ENCODE measurements at regions not wholly inside any gene's neighbourhood (a gene's known extent, or its start where the extent isn't known, plus 50 kb on each side); places are given as distances from the start of the nearest gene placed in this dataset.

GRCh38 chr4:159010563-159011260 is 92.2 kb upstream of the RAPGEF2 start:
- Histone ChIP-seq H3K4me1 (peaks cover 4 to 8% of the 10 kb centered on the region in 2 donors), H3K36me3 (no peaks in the 10 kb centered on the region), H3K27ac (peak overlapping the region; percentile 1 to 25 (median 15)), H3K27me3 (no peaks in the 10 kb centered on the region), H3K9me3 (no peaks in the 10 kb centered on the region), H3K4me3 (replicated peaks in 1 of 3) (no peak overlapping the region)
- intact Hi-C loops (cut with DNase I) = no loop called here
- 14 to 31% methylated on average over 5 of the region's 5 CpGs for WGBS, 2 donors
- TF ChIP-seq POLR2A (IDR thresholded peaks at IDR 0.05) = no peak
- peak; percentile 77 to 84 for DNase-seq

- Histone ChIP-seq H3K9me3 (no peaks in the 10 kb centered on the region), H3K27ac (no peak overlapping the region), H3K27me3 (no peaks in the 10 kb centered on the region), H3K36me3 (no peaks in the 10 kb centered on the region), H3K4me1 (peaks cover 4 to 17% of the 10 kb centered on the region in 2 donors), H3K4me3 (replicated peaks in 1 of 3) (no peak overlapping the region)
- no peak for TF ChIP-seq POLR2A (IDR thresholded peaks at IDR 0.05)
- TF ChIP-seq CTCF (IDR thresholded peaks at IDR 0.05) = no peak
- intact Hi-C loops (cut with DNase I) = no loop called here
- WGBS, 2 donors = 90 to 93% methylated on average over 4 of the region's 4 CpGs
- DNase-seq = no peak
Observed at GRCh38 chr4:159012381-159012780, 90.5 kb upstream of the RAPGEF2 start.

- Histone ChIP-seq H3K36me3 (no peaks in the 10 kb centered on the region), H3K4me1 (peaks cover 4 to 17% of the 10 kb centered on the region in 2 donors), H3K27me3 (no peaks in the 10 kb centered on the region), H3K4me3 (replicated peaks in 1 of 3) (no peak overlapping the region), H3K27ac (no peak overlapping the region), H3K9me3 (no peaks in the 10 kb centered on the region)
- intact Hi-C loops (cut with DNase I) = no loop called here
- TF ChIP-seq CTCF (IDR thresholded peaks at IDR 0.05) = no peak
- TF ChIP-seq POLR2A (IDR thresholded peaks at IDR 0.05) = no peak
- no peak for DNase-seq
Observed at GRCh38 chr4:159013692-159014091, 89.2 kb upstream of the RAPGEF2 start.

DNA sequence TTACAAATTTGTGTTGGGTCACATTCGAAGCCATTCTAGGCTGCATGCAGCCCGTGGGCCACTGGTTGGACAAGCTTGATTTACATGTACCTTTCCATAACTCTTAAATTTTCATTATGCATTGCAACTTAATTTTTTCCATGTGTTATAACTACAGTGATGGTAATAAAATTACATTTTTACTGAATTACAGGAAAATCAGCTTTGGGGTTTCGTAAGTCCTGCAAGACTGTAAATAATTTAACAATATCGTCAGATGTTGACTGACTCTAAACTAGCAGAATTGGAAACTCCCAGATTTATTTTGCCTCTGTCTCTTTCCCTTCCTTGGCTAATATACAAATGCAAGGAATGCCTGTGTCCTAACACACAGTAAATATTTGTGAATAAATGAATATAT is 88.0 kb upstream of the RAPGEF2 start:
- H3K27ac ChIP-seq = no peak overlapping the region
- H3K27me3 ChIP-seq = no peaks in the 10 kb centered on the region
- intact Hi-C loops (cut with DNase I) = no loop called here
- DNase-seq = no peak
- H3K4me1 ChIP-seq = peaks cover 4 to 15% of the 10 kb centered on the region in 2 donors
- 73 to 82% methylated on average over 4 of the region's 4 CpGs for WGBS, 2 donors
- no peaks in the 10 kb centered on the region for H3K36me3 ChIP-seq
- TF ChIP-seq POLR2A (IDR thresholded peaks at IDR 0.05) (no peak), CTCF (IDR thresholded peaks at IDR 0.05) (no peak)
- H3K4me3 ChIP-seq (replicated peaks in 1 of 3) = no peak overlapping the region
- H3K9me3 ChIP-seq = no peaks in the 10 kb centered on the region

GRCh38 chr4:159015841-159016240 is 87.0 kb upstream of the RAPGEF2 start:
- Histone ChIP-seq H3K27me3 (no peaks in the 10 kb centered on the region), H3K4me3 (replicated peaks in 1 of 3) (no peak overlapping the region), H3K36me3 (no peaks in the 10 kb centered on the region), H3K27ac (no peak overlapping the region), H3K9me3 (no peaks in the 10 kb centered on the region), H3K4me1 (peaks cover 4 to 9% of the 10 kb centered on the region in 2 donors)
- TF ChIP-seq CTCF (IDR thresholded peaks at IDR 0.05) = no peak
- TF ChIP-seq POLR2A (IDR thresholded peaks at IDR 0.05) = no peak
- WGBS, 2 donors = 88 to 93% methylated on average over 5 of the region's 5 CpGs
- intact Hi-C loops (cut with DNase I) = no loop called here
- no peak for DNase-seq
